NCI-H510A treated with DMSO at 0.1 percent for 48 hours (cell line): ENCODE measurements at regions not wholly inside any gene's neighbourhood (a gene's known extent, or its start where the extent isn't known, plus 50 kb on each side); places are given as distances from the start of the nearest gene placed in this dataset.

Experiments
- DNase-seq: peaks from one replicate; lab custom pipeline; 2025; lab: John Stamatoyannopoulos, UW

DNA sequence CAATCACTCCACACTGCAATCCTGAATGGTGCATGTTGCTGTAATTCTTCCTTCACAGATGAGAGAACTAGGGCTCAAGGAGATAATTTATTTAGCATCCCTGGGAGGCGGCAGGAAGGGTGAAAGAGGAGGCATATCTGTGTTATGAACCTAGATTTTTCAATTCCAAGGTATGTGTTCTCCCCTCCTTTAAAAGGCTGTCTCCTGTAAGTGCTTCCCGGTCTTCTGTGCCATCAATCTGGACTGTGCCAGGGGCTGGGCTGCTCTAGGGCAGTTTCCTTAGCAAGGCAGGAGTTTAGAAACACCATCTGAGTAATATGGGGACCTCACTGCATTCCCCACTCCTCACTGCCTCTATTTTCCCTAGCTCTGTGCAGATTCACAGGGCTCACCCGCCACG, 185.0 kb downstream of the RFC3 start:
- DNase-seq, result no peak

GRCh38 chr13:34003656-34004055, 185.7 kb downstream of the RFC3 start:
- DNase-seq, result no peak

- no peak for DNase-seq
These were observed 186.7 kb downstream of the RFC3 start for GRCh38 chr13:34004676-34005075.

DNA sequence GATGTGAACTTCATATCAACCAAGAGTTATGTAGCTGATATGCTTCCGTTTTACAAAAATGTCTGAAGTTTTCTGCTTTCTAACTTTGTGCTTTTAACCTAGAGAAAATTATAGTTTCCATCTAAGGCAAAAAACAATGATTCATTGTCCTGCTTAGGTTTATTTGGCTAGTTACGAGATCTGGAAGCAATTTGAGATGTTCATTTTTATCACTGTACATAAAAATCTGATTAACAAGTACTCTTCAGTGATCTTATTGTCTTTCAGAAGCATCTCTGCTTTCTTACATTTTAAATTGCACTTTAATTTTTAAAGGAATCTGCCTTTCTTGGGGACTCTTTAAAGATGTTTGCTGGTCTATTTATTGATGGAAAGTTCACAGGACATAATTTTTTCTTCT, 188.1 kb downstream of the RFC3 start:
- no peak for DNase-seq

DNA sequence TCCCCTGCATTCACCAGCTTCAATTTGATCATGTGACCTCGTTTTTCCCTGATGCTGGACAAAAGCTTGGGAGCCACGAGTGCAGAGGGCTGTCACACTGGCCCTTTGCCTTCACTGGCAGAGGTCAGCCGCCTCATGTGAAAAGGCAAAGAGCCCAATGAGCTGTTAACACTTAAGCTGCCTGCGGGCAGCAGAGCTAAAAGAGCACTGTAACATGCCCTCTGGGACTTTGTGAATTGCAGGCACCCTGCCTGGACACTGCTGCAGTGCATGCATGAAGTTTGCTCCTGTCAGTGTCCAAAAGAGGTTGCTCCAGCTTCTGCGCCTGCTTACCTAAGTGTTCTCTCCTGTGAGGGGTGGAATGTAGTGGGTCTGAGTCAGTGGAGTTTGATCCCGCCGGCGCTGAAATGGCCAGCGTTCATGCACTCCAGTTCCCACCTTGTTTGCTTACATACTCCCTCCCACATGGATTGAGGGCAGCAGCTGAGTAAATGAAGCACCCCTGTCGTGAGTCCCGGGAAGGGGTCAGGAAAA, 193.7 kb downstream of the RFC3 start:
- peak; percentile 43 for DNase-seq

GRCh38 chr13:34012382-34012781, 194.4 kb downstream of the RFC3 start:
- no peak for DNase-seq

DNA sequence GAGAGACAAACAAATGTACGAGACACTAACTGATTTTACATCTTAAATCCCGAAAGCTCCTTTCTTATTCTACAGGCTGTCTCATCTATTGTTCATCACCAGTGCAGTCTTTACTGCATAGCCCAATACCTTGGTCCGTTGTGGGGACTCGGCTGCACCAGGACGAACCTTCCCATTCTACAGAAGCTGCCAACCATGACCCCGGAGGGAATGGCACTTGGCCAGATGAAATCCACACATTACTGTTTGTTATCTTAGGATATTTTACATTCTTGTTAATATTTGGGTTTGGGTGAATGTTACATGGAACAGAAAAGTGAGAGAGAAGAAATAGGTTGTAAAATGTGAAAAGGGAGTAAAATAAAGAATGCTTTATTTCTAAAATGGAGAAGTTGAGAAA, 195.1 kb downstream of the RFC3 start:
- no peak for DNase-seq

DNA sequence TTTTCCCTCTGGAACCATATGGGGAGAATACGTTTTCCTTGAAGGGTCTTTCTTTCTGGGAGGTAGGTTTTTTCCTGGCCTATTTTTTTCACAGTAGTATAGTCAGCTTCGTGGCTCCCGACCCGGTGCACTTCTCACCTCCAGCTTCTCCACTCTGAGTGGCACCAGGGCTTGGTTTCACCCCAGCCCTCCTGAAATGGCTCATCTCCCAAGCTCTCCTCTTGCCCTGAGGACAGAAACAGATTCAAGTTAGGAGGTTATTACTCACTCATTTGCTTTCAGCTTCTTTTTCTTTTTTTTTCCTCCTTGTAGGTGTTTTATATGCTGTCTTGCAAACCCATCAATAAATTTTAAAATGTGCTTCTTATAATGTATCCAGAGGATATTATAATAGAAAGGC, 199.3 kb downstream of the RFC3 start:
- DNase-seq, result no peak

- peak; percentile 6 for DNase-seq
These were observed 201.9 kb downstream of the RFC3 start for GRCh38 chr13:34019870-34020269.

- DNase-seq, result no peak
These were observed 202.4 kb downstream of the RFC3 start for GRCh38 chr13:34020388-34020787.

DNA sequence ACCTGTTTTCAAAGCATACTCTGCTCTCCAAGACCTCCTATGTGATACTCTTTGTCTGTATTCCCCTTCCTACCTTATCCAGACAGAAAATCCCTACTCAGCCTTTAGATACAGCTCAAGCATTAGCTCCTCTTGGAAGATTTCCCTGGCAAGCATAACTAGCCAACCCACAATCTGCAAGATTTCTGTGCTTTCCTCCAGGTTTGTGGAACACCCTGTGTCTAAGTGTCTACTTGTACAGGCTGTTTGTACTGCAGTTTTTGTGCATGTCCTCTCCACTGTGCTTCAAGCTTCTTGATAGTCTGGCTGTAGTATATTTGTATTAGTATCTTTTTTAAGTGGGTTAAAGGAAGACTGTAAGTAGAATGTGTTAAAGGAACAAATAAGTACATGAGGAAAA, 203.7 kb downstream of the RFC3 start:
- DNase-seq, result no peak

DNA sequence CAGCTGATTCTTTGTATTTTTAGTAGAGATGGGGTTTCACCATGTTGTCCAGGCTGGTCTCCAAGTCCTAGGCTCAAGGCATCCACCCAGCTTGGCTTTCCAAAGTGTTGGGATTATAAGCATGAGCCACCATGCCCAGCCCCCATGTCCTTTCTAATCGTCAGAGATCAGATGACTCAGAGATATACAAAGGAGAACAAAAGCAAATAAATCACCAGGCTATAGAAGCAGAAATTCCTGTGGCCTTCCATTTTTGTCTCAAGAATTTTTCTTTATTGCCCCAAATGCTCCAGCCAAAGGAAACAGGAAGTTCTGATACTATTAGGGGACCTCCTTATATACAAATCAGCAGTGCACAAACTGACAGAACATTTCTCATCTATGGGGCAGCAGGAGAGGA, 207.8 kb downstream of the RFC3 start:
- DNase-seq, result no peak

DNA sequence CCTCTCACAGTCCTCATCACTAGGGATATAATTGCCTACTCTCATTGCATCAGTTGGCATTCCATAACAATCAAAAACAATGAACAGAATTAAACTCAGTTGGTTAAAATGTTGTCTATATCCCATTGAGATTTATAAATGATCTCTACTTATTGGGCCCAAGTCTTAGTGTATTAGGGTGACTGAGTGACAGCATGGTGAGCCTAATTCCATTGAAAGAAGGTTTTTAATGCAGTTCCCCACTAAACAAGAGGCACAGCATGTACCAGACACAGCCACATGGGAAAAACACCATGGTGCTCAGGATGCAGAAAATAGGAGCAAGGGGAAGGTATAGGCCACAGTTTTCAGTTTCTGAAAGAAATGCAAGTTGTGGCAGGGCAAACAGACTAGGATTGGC, 208.4 kb downstream of the RFC3 start:
- no peak for DNase-seq

DNA sequence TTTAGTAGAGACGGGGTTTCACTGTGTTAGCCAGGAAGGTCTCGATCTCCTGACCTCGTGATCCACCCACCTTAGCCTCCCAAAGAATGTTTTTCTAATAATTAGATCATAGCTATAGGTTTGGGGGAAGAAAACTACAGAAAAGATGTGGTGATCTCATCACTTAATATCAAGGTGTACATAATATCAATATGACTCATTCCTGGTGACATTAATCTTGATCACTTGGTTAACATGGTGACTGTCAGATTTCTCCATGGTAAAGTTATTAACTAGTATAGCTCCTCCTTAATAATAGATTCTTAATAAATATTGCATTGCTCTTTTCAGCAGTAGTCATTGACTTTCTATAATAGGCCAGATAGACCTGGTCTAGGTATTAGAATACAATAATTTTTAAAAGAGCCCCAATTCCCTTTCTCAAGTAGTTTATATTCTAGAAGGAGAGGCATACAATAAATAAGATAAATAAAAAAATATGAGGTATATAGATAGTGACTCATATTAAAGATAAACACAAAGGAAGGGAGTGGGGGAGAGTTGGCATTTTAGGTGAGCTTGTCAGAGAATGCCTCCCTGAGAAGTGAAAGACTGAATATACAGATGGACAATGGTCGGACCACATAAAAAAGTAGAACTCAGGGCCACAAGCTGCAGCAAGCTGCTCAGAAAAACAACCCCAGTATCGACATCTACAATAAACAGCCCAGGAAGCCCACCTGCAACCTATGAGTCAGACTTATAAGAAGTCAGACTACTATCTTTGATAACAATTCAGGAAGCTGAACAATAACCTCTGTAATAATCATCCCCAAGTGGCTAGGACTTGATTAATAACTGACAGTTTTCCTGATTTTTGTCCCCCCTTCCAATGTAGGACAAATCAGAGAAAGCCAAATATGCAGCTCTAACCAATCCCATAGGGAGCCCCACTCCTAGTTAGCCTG, 210.8 kb downstream of the RFC3 start:
- no peak for DNase-seq

- DNase-seq, result no peak
These were observed 212.8 kb downstream of the RFC3 start for GRCh38 chr13:34030782-34031181.

DNA sequence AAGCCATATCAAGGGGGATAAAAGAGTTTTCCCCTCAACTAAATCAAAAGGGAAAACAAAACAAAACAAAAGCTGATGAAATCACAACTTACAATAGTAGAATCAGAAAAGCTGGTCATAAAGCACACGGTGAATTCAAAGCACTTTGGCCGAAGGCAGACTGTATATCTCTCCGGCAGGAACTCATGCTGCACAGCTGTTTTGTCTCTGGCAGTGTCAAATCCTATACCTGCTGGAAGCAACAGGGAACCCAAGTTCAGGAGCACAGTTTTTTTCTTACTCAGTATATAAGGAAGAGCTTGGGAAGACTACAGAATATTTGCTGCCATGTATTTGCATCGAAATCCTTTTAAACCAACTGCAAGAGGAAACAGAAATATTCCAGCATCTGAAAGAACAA, 213.7 kb downstream of the RFC3 start:
- no peak for DNase-seq

DNA sequence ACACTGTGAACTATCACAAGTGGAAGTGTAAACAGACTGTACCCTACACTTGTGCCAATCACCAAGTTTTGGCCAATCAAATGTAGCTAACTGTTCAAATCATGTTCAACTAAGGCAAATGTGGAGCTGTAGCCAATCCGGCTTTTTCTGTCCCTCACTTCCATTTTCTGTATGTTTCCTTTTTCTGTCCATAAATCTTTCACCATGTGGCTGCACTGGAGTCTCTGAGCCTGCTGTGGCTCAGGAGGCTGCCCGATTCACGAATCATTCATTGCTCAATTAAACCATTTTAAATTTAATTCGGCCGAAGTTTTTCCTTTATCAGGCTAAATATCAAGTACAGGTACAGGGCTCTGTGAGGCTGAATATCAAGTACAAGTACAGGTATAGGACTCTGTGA, 216.5 kb downstream of the RFC3 start:
- DNase-seq, result no peak

DNA sequence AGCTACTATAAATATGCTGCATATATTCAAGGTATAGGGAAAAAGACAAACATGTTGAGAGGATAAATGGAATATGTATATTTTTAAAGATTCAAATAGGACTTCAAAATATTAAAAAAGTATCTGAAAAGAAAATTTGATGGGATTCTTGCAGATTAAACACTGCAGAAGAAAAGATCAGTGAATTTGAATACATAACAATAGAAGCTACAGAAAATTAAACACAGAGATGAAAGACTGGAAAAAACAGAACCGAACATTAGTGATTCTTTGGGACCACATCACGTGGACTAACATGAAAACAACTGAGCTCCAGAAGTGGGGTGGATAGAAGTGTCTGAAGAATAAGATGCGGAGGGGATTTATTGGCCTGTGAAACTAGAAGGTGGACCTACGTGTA, 217.2 kb downstream of the RFC3 start:
- no peak for DNase-seq

GRCh38 chr13:34035676-34036325, 217.9 kb downstream of the RFC3 start:
- no peak for DNase-seq

DNA sequence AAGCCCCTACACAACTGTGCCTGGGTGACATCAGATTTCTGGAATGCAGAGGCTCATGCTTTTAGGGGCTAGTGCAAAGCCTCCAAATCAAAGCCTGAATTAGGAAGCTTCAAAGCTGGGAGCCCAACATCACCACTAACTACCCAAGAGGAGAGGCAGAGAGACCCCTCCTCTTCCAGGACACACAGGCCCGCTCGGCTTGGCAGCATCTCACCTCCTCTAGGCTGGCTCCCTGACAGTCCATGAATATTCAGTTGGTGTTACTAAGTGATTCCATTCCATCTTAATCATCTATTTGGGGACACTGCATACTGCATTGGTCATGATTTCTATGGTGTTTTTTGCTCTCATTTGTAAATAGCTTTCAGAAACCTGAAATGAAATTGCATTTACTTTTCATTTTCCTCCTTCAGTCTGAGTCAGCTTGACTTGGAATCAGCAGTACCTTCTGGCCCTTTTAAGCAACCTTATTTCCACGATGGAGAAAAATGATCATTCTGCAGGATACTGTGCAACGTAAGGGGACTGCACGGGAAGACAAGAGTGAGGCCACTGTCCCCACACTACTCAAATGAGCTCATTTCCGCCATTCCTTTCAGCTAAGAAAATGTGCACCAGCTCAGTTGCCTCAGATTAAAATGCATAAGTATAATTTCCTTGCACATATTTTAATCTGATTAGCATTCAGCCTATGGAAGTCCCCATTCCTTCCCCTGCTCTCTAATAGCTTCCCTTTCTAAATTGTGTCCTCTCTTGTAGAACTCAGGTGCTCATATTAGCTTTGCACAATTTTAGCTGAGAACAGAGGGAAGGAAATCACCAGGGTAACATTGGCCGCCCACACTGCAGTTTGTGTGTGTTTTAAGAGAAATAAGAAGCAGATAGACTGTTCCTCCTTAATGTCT, 219.9 kb downstream of the RFC3 start:
- DNase-seq, result no peak

DNA sequence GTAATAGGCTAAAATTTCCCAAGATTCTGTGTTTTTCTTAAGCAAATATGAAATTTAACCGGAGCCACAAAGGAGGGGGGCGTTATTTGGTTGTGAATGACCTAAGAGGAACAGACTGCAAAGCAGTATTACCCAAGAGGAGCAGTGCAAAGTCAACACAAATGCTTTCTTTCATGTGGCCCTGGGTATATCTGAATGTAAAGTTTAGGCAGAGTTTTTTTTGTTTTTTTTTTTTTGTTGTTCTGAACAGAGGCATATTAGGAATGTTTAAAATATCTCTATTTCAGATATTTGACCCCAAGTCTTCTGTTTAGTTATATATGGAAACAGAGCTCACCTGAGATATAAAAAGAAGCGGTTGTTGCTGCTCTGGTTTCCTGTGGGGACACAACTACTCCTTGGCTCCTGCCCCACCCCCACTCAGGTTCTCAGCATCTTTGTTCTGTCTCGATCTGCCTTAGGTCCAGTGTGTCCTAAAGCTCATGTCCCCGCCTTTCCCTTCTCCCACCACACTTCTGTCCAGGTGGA, 220.7 kb downstream of the RFC3 start:
- no peak for DNase-seq

- DNase-seq, result no peak
These were observed 221.7 kb downstream of the RFC3 start for GRCh38 chr13:34039678-34040077.
